ENCODE measurements at regions not wholly inside any gene's neighbourhood (a gene's known extent, or its start where the extent isn't known, plus 50 kb on each side); places are given as distances from the start of the nearest gene placed in this dataset.

GRCh38 chr5:169421677-169422076 lies 120.7 kb upstream of the SLIT3 start:
- intact Hi-C loops (cut with DNase I, micrococcal nuclease), result no loop called here
- ATAC-seq (no peak), DNase-seq (no peak)

- ATAC-seq (no peak), DNase-seq (no peak)
- intact Hi-C loops (cut with DNase I, micrococcal nuclease), result no loop called here
Observed at GRCh38 chr5:169417676-169418075, 116.7 kb upstream of the SLIT3 start.

GRCh38 chr5:169416583-169417196 lies 115.8 kb upstream of the SLIT3 start:
- DNase-seq (peak; percentile 28 to 36), ATAC-seq (no peak)
- intact Hi-C loops (cut with DNase I, micrococcal nuclease), result no loop called here

- DNase-seq (no peak), ATAC-seq (no peak)
- intact Hi-C loops (cut with DNase I, micrococcal nuclease), result no loop called here
Observed at GRCh38 chr5:169415948-169416347, 115.0 kb upstream of the SLIT3 start.

GRCh38 chr5:169415371-169415770 lies 114.4 kb upstream of the SLIT3 start:
- DNase-seq (no peak), ATAC-seq (no peak)
- intact Hi-C loops (cut with DNase I, micrococcal nuclease), result no loop called here

GRCh38 chr5:169413416-169413815 lies 112.5 kb upstream of the SLIT3 start:
- ATAC-seq, result no peak
- no peak for DNase-seq
- intact Hi-C loops (cut with DNase I, micrococcal nuclease), result no loop called here

- DNase-seq (no peak), ATAC-seq (no peak)
- intact Hi-C loops (cut with DNase I, micrococcal nuclease), result no loop called here
Observed at GRCh38 chr5:169412831-169413230, 111.9 kb upstream of the SLIT3 start.

- no peak for DNase-seq
- intact Hi-C loops (cut with DNase I, micrococcal nuclease), result no loop called here
- ATAC-seq, result no peak
Observed at GRCh38 chr5:169411786-169412430, 111.0 kb upstream of the SLIT3 start.

GRCh38 chr5:169410996-169411783 lies 110.3 kb upstream of the SLIT3 start:
- ATAC-seq, result no peak
- no peak for DNase-seq
- intact Hi-C loops (cut with DNase I, micrococcal nuclease), result no loop called here

- intact Hi-C loops (cut with DNase I, micrococcal nuclease), result no loop called here
- DNase-seq (no peak), ATAC-seq (no peak)
Observed at GRCh38 chr5:169408731-169409130, 107.8 kb upstream of the SLIT3 start.

GRCh38 chr5:169408171-169408570 lies 107.2 kb upstream of the SLIT3 start:
- intact Hi-C loops (cut with DNase I, micrococcal nuclease), result no loop called here
- ATAC-seq (no peak), DNase-seq (no peak)

GRCh38 chr5:169404223-169404622 lies 103.3 kb upstream of the SLIT3 start:
- DNase-seq (no peak), ATAC-seq (no peak)
- intact Hi-C loops (cut with DNase I, micrococcal nuclease), result no loop called here

GRCh38 chr5:169398515-169398914 lies 97.6 kb upstream of the SLIT3 start:
- intact Hi-C loops (cut with DNase I, micrococcal nuclease), result no loop called here
- ATAC-seq, result no peak

GRCh38 chr5:169395136-169395535 lies 94.2 kb upstream of the SLIT3 start:
- ATAC-seq (no peak), DNase-seq (no peak)
- intact Hi-C loops (cut with DNase I, micrococcal nuclease), result no loop called here

More at GRCh38 chr5:169398515-169398914, 97.6 kb upstream of the SLIT3 start:
- DNase-seq, result no peak

GRCh38 chr5:169394371-169394770 lies 93.4 kb upstream of the SLIT3 start:
- DNase-seq (no peak), ATAC-seq (no peak)
- intact Hi-C loops (cut with DNase I, micrococcal nuclease), result no loop called here

GRCh38 chr5:169393907-169394306 lies 93.0 kb upstream of the SLIT3 start:
- intact Hi-C loops (cut with DNase I, micrococcal nuclease), result no loop called here
- no peak for DNase-seq
- no peak for ATAC-seq

GRCh38 chr5:169390265-169390664 lies 89.3 kb upstream of the SLIT3 start:
- intact Hi-C loops (cut with DNase I, micrococcal nuclease), result no loop called here
- DNase-seq (no peak), ATAC-seq (no peak)

GRCh38 chr5:169389318-169389717 lies 88.4 kb upstream of the SLIT3 start:
- no peak for ATAC-seq
- no peak for DNase-seq
- intact Hi-C loops (cut with DNase I, micrococcal nuclease), result no loop called here

- DNase-seq, result no peak
- intact Hi-C loops (cut with DNase I, micrococcal nuclease), result no loop called here
- ATAC-seq, result no peak
Observed at GRCh38 chr5:169385636-169386035, 84.7 kb upstream of the SLIT3 start.

GRCh38 chr5:169384661-169385060 lies 83.7 kb upstream of the SLIT3 start:
- DNase-seq (no peak), ATAC-seq (no peak)
- intact Hi-C loops (cut with DNase I, micrococcal nuclease), result no loop called here

All from left colon (tissue), 2 donors.